CD4-positive, alpha-beta T cell (primary cell): ENCODE measurements at regions not wholly inside any gene's neighbourhood (a gene's known extent, or its start where the extent isn't known, plus 50 kb on each side); places are given as distances from the start of the nearest gene placed in this dataset.
A peak's percentile ranks its signal among the peaks of the same experiment; 100 is the strongest.

Experiments
- ATAC-seq: fragments of 200-7000 bp; cut with Tn5 transposase; one replicate; pipeline ENCODE4 v1.10.0; 2022; ENCODE audit warnings: mild to moderate bottlenecking; ENCODE audit not compliant: poor library complexity
- CTCF ChIA-PET: fragments of 350-600 bp; sonication (Branson Sonifier 250); formaldehyde crosslinking; loops from one replicate; lab custom pipeline; 2021; ENCODE audit warnings: antibody characterized with exemption, inconsistent platforms; lab: Charles Lee
- POLR2A ChIA-PET: fragments of 350-600 bp; sonication (Branson Sonifier 250); formaldehyde crosslinking; loops from one replicate; lab custom pipeline; 2021; ENCODE audit warnings: antibody characterized with exemption, inconsistent platforms; lab: Charles Lee
- DNase-seq, 14 experiments: peaks; one replicate each; pipeline ENCODE4 v3.0.0-alpha.2; 2013 to 2020; ENCODE audit warnings: mixed read lengths in 2 of 14
- H3K27ac ChIP-seq, 2 donors: one replicate each; pipeline versions ENCODE4 v1.5.1 to v1.7.0; 2013; ENCODE audit warnings: low read length in 2 of 2, low read depth in 1 of 2, mild to moderate bottlenecking in 1 of 2
- H3K27me3 ChIP-seq, 2 experiments: 1 replicate in 1 of 2; 2 replicates in 1 of 2; pipeline versions ENCODE4 v1.6.1 to v1.7.0; 2013; ENCODE audit warnings: low read length in 2 of 2, control low read depth in 1 of 2, mild to moderate bottlenecking in 1 of 2, moderate library complexity in 1 of 2; ENCODE audit not compliant: insufficient read depth in 2 of 2, control insufficient read depth in 1 of 2
- H3K36me3 ChIP-seq: one replicate; pipeline ENCODE4 v1.6.1; 2013; ENCODE audit warnings: low read length, control low read depth; ENCODE audit not compliant: insufficient read depth
- H3K4me1 ChIP-seq: one replicate; pipeline ENCODE4 v1.6.1; 2013; ENCODE audit warnings: low read length, control low read depth; ENCODE audit not compliant: insufficient read depth
- H3K4me3 ChIP-seq: one replicate; pipeline ENCODE4 v1.5.1; 2013; ENCODE audit warnings: mild to moderate bottlenecking, low read length, moderate library complexity
- H3K9me3 ChIP-seq, 2 experiments: 1 replicate in 1 of 2; 2 replicates in 1 of 2; pipeline versions ENCODE4 v1.6.1 to v1.7.0; 2013; ENCODE audit warnings: low read length in 2 of 2, mild to moderate bottlenecking in 2 of 2, control low read depth in 1 of 2, moderate library complexity in 1 of 2; ENCODE audit not compliant: control insufficient read depth in 1 of 2, insufficient read depth in 1 of 2
- H3K27ac Mint-ChIP-seq: one replicate; pipeline ENCODE4 v1.8.0; 2020; ENCODE audit warnings: mixed read lengths
- H3K27me3 Mint-ChIP-seq: one replicate; pipeline ENCODE4 v1.8.0; 2021; ENCODE audit warnings: mixed read lengths
- H3K36me3 Mint-ChIP-seq: one replicate; pipeline ENCODE4 v1.8.0; 2021; ENCODE audit warnings: low read depth, mixed read lengths
- H3K4me1 Mint-ChIP-seq: one replicate; pipeline ENCODE4 v1.8.0; 2021; ENCODE audit warnings: low read depth, mixed read lengths
- H3K4me3 Mint-ChIP-seq: one replicate; pipeline ENCODE4 v1.8.0; 2020; ENCODE audit warnings: mild to moderate bottlenecking, mixed read lengths
- H3K9me3 Mint-ChIP-seq: one replicate; pipeline ENCODE4 v1.8.0; 2020; ENCODE audit warnings: mixed read lengths
- intact Hi-C, 2 experiments: fragments of 100-400 bp; cut with DNase I in 1 of 2; cut with micrococcal nuclease in 1 of 2; formaldehyde crosslinking; loops; one replicate each; pipeline versions ENCODE4 v1.15.1 to v1.9.0; 2023 to 2025; cut with DNase I, micrococcal nuclease
- TF ChIP-seq, protein P1 (sequence below): fragments of 200-600 bp; IDR thresholded peaks from one replicate; pipeline ENCODE4 v1.8.0; 2022; ENCODE audit warnings: antibody characterized with exemption, mild to moderate bottlenecking

DNA sequence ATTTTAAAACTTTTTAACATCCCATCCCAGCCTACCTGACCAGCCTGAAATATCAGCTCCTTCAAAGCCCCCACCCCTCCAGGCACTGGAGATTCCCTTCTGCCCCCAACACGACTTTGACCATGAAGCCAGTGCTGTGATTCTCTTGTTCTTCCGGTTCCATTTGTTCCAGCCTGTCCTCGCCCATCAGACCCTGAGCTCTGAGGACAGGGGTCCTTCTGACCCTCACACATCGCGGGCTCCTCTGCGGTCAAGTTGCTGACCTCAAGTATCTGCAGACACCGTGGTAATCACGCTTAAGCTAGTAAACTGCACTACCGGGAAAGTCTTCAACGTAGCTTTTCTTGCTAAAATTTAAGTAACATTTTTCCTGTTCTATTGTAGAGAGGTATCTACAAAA, 282.2 kb upstream of the SALL3 start:
- H3K27me3 ChIP-seq = no peaks in the 10 kb centered on the region
- Mint-ChIP-seq H3K4me1 (no peaks in the 10 kb centered on the region), H3K27ac (no peak overlapping the region), H3K4me3 (no peak overlapping the region), H3K9me3 (no peaks in the 10 kb centered on the region), H3K36me3 (no peaks in the 10 kb centered on the region), H3K27me3 (no peaks in the 10 kb centered on the region)
- no peaks in the 10 kb centered on the region for H3K4me1 ChIP-seq
- intact Hi-C loops = no loop called here
- peaks cover 0 to 25% of the 10 kb centered on the region in 2 experiments for H3K9me3 ChIP-seq
- DNase-seq = no peak
- ChIA-PET CTCF (no interaction called here), POLR2A (no interaction called here)
- TF ChIP-seq, protein P1, sequence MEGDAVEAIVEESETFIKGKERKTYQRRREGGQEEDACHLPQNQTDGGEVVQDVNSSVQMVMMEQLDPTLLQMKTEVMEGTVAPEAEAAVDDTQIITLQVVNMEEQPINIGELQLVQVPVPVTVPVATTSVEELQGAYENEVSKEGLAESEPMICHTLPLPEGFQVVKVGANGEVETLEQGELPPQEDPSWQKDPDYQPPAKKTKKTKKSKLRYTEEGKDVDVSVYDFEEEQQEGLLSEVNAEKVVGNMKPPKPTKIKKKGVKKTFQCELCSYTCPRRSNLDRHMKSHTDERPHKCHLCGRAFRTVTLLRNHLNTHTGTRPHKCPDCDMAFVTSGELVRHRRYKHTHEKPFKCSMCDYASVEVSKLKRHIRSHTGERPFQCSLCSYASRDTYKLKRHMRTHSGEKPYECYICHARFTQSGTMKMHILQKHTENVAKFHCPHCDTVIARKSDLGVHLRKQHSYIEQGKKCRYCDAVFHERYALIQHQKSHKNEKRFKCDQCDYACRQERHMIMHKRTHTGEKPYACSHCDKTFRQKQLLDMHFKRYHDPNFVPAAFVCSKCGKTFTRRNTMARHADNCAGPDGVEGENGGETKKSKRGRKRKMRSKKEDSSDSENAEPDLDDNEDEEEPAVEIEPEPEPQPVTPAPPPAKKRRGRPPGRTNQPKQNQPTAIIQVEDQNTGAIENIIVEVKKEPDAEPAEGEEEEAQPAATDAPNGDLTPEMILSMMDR = no peak
- H3K4me3 ChIP-seq = no peak overlapping the region
- H3K36me3 ChIP-seq = no peaks in the 10 kb centered on the region
- no peak for ATAC-seq
- H3K27ac ChIP-seq = no peak overlapping the region

DNA sequence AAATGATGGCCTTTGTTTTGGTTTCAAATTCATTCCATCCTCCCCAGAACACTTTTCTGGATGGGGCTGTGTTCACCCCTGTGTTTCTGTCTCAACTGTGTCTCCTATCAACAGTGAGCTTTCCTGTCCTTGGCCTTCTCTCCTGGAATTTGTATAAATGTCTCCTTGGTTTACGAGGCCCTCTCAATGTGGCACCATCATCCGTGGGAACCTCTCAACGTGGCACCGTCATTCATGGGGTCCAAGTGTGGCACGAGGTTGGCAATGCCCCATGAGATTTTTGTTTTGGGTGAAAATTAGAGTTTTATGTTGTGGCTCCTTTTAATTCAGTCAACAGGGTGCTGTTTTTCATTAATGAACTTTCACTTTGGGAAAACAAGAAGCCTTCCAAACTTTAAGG, 280.7 kb upstream of the SALL3 start:
- ChIA-PET CTCF (no interaction called here), POLR2A (no interaction called here)
- intact Hi-C loops = no loop called here
- no peak overlapping the region for H3K4me3 Mint-ChIP-seq
- H3K4me1 Mint-ChIP-seq = no peaks in the 10 kb centered on the region
- no peak overlapping the region for H3K27ac ChIP-seq
- H3K9me3 ChIP-seq = peaks cover 0 to 34% of the 10 kb centered on the region in 2 experiments
- no peaks in the 10 kb centered on the region for H3K27me3 Mint-ChIP-seq
- ATAC-seq (no peak), DNase-seq (no peak)
- no peaks in the 10 kb centered on the region for H3K36me3 ChIP-seq
- no peak overlapping the region for H3K4me3 ChIP-seq
- H3K27ac Mint-ChIP-seq = no peak overlapping the region
- no peaks in the 10 kb centered on the region for H3K36me3 Mint-ChIP-seq
- H3K27me3 ChIP-seq = no peaks in the 10 kb centered on the region
- H3K4me1 ChIP-seq = no peaks in the 10 kb centered on the region
- TF ChIP-seq, protein P1 = no peak
- peaks cover 2% of the 10 kb centered on the region for H3K9me3 Mint-ChIP-seq

DNA sequence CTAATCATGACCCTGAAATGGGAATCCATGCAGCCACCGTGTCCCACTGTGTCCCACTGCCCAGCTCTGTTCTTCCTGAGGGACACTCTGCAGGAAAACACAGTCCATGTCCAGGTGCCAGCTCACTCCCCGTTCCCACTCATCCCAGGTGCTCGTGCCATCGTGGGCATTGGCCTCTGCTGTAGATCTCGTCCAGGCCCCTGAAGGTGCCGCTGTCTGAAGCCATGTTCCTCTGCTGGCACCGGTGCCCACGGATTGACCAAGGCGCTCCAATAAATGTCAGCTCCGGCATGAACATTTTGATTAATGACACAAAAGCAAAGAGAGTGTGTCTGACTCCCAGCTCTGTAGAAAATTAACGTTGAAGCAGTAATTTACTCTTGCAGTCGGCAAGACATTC, 280.1 kb upstream of the SALL3 start:
- H3K4me3 ChIP-seq = no peak overlapping the region
- Mint-ChIP-seq H3K9me3 (peaks cover 3% of the 10 kb centered on the region), H3K27me3 (no peaks in the 10 kb centered on the region), H3K27ac (no peak overlapping the region), H3K4me3 (no peak overlapping the region), H3K4me1 (no peaks in the 10 kb centered on the region), H3K36me3 (no peaks in the 10 kb centered on the region)
- TF ChIP-seq, protein P1 = no peak
- H3K9me3 ChIP-seq = peaks cover 0 to 36% of the 10 kb centered on the region in 2 experiments
- DNase-seq (peak in 1 of 14 experiments; percentile 12), ATAC-seq (no peak)
- H3K27ac ChIP-seq = no peak overlapping the region
- POLR2A ChIA-PET = no interaction called here
- CTCF ChIA-PET = no interaction called here
- H3K4me1 ChIP-seq = no peaks in the 10 kb centered on the region
- no peaks in the 10 kb centered on the region for H3K36me3 ChIP-seq
- intact Hi-C loops = no loop called here
- H3K27me3 ChIP-seq = no peaks in the 10 kb centered on the region
